Spleen (tissue), 7 donors: ENCODE measurements at regions not wholly inside any gene's neighbourhood (a gene's known extent, or its start where the extent isn't known, plus 50 kb on each side); places are given as distances from the start of the nearest gene placed in this dataset.

ENCODE experiments used
- POLR2AphosphoS5 ChIP-seq, 3 donors: sonication (generic); formaldehyde crosslinking; IDR thresholded peaks; one replicate each; pipeline ENCODE4 v1.5.1; 2017; ENCODE audit warnings: antibody characterized with exemption in 3 of 3
- TF ChIP-seq, protein P1 (sequence below), 11 experiments: fragments of 200-600 bp in 7 of 11; fragments of 450-650 bp in 4 of 11; sonication (generic) in 4 of 11; IDR thresholded peaks in 8 of 11; conservative IDR thresholded peaks in 3 of 11; 1 replicate in 7 of 11; 2 replicates in 4 of 11; pipeline versions ENCODE4 v1.4.0 to v1.8.0; 2016 to 2021; ENCODE audit warnings: antibody characterized with exemption in 11 of 11, inconsistent platforms in 4 of 11, mild to moderate bottlenecking in 1 of 11
- donor health status: DM: no; HTN: no; CAD: no; lungs with moderate emphysema.
- donor health status: DM: no; HTN: no; CAD: no.
- donor health status: DM: no; HTN: no; CAD: no.

DNA sequence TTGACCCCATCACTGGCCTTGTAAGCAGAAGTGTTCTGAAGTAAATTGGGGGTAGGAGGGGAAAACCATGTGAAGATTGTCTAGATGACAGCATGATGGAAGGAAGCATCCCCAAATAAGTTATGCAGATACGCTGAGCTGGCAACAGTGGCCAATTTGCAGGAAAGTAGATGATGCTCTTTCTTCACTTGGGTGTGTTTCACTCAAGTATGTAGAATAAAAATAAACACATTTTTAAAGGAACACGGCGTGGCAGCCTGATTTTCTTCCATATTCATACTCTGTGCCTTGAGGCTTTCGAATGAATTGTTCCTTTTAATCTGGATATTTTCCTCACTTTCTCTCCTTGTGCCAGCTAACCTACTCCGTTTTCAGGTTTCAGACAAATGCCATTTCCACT, 295.5 kb upstream of the DPYD start:
- TF ChIP-seq POLR2AphosphoS5 (IDR thresholded peaks at IDR 0.05): no peak
- TF ChIP-seq, protein P1, sequence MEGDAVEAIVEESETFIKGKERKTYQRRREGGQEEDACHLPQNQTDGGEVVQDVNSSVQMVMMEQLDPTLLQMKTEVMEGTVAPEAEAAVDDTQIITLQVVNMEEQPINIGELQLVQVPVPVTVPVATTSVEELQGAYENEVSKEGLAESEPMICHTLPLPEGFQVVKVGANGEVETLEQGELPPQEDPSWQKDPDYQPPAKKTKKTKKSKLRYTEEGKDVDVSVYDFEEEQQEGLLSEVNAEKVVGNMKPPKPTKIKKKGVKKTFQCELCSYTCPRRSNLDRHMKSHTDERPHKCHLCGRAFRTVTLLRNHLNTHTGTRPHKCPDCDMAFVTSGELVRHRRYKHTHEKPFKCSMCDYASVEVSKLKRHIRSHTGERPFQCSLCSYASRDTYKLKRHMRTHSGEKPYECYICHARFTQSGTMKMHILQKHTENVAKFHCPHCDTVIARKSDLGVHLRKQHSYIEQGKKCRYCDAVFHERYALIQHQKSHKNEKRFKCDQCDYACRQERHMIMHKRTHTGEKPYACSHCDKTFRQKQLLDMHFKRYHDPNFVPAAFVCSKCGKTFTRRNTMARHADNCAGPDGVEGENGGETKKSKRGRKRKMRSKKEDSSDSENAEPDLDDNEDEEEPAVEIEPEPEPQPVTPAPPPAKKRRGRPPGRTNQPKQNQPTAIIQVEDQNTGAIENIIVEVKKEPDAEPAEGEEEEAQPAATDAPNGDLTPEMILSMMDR (IDR thresholded peaks at IDR 0.05 in 8 of 11, conservative IDR thresholded peaks at IDR 0.05 in 3 of 11): no peak
